A549 (cell line): ENCODE measurements at regions not wholly inside any gene's neighbourhood (a gene's known extent, or its start where the extent isn't known, plus 50 kb on each side); places are given as distances from the start of the nearest gene placed in this dataset.

Experiments
- ATAC-seq, 2 experiments: fragments of 200-7000 bp in 1 of 2; fragments of >200 bp in 1 of 2; cut with Nextera tagmentation in 1 of 2; cut with Tn5 transposase in 1 of 2; 3 replicates each; pipeline versions ENCODE4 v1.8.0 to v1.9.1; 2018 to 2020; ENCODE audit warnings: mild to moderate bottlenecking in 1 of 2, moderate library complexity in 1 of 2
- CTCF ChIA-PET: fragments of 300-600 bp; sonication (Branson Sonifier 250); formaldehyde crosslinking; extraction: SDS; loops from one replicate; lab custom pipeline; 2021; ENCODE audit warnings: antibody characterized with exemption, inconsistent platforms; lab: Yijun Ruan, JAX
- POLR2A ChIA-PET: fragments of 350-600 bp; formaldehyde crosslinking; extraction: SDS; loops from one replicate; lab custom pipeline; 2021; ENCODE audit warnings: antibody characterized with exemption, inconsistent platforms; lab: Yijun Ruan, JAX
- DNase-seq, 2 experiments: peaks; one replicate each; pipeline versions ENCODE4 v3.0.0 to v3.0.0-alpha.2; 2011 to 2016; ENCODE audit warnings: low read depth in 1 of 2, low spot score in 1 of 2
- FAIRE-seq: peaks from 2 replicates; lab custom pipeline; 2011; peaks lifted over from hg19 to GRCh38; lab: Jason Lieb, UNC
- H3K27ac ChIP-seq, 2 experiments: fragments of >200 bp; sonication (Bioruptor Twin); formaldehyde crosslinking; 3 replicates each; pipeline ENCODE4 v1.5.1; 2016 to 2017
- H3K4me1 ChIP-seq: fragments of >200 bp; sonication (Bioruptor Twin); formaldehyde crosslinking; 3 replicates; pipeline ENCODE4 v1.6.1; 2016
- H3K4me2 ChIP-seq: fragments of >200 bp; sonication (Bioruptor Twin); formaldehyde crosslinking; 3 replicates; pipeline ENCODE4 v1.6.1; 2016
- H3K4me3 ChIP-seq: fragments of >200 bp; sonication (Bioruptor Twin); formaldehyde crosslinking; 3 replicates; pipeline ENCODE4 v1.5.1; 2016
- H3K9me3 ChIP-seq: fragments of >200 bp; sonication (Bioruptor Twin); formaldehyde crosslinking; 3 replicates; pipeline ENCODE4 v1.6.1; 2016
- BHLHE40 ChIP-seq: IDR thresholded peaks from 2 replicates; pipeline ENCODE4 v1.6.1; 2012; ENCODE audit warnings: low read depth, low read length, inconsistent platforms
- CBX2 ChIP-seq: fragments of 200-600 bp; sonication (generic); IDR thresholded peaks from 2 replicates; pipeline ENCODE4 v1.6.1; 2016; ENCODE audit warnings: low read depth, mild to moderate bottlenecking, borderline replicate concordance
- CBX8 ChIP-seq: fragments of 200-600 bp; sonication (generic); IDR thresholded peaks from 2 replicates; pipeline ENCODE4 v1.6.1; 2016
- CTCF ChIP-seq: fragments of >200 bp; sonication (Bioruptor Twin); formaldehyde crosslinking; IDR thresholded peaks from 3 replicates; pipeline ENCODE4 v1.5.1; 2016
- EHF ChIP-seq: fragments of 250-450 bp; sonication (Bioruptor Pico); IDR thresholded peaks from 2 replicates; pipeline ENCODE4 v1.5.0; 2020; ENCODE audit warnings: mild to moderate bottlenecking
- EHMT2 ChIP-seq: fragments of 200-600 bp; sonication (generic); IDR thresholded peaks from 2 replicates; pipeline ENCODE4 v1.6.1; 2016; ENCODE audit warnings: antibody characterized with exemption, low read depth, mild to moderate bottlenecking, moderate library complexity
- FOSL2 ChIP-seq, 2 experiments: fragments of 450-650 bp in 1 of 2; fragments of >200 bp in 1 of 2; sonication (Bioruptor Twin) in 1 of 2; formaldehyde crosslinking; IDR thresholded peaks; 2 replicates each; pipeline versions ENCODE4 v1.5.0 to v1.6.1; 2016 to 2020; ENCODE audit warnings: mild to moderate bottlenecking in 1 of 2, moderate library complexity in 1 of 2
- HDAC2 ChIP-seq: fragments of 200-600 bp; sonication (generic); IDR thresholded peaks from 2 replicates; pipeline ENCODE4 v1.6.1; 2016
- HOXB5 ChIP-seq: fragments of 250-450 bp; sonication (Bioruptor Pico); IDR thresholded peaks from 2 replicates; pipeline ENCODE4 v1.5.0; 2020; ENCODE audit warnings: mild to moderate bottlenecking, moderate library complexity
- KDM1A ChIP-seq: fragments of 200-600 bp; sonication (generic); IDR thresholded peaks from 2 replicates; pipeline ENCODE4 v1.6.1; 2016; ENCODE audit warnings: low read depth, mild to moderate bottlenecking
- KDM5A ChIP-seq: fragments of 200-600 bp; sonication (generic); IDR thresholded peaks from 2 replicates; pipeline ENCODE4 v1.6.1; 2016; ENCODE audit warnings: antibody characterized with exemption, mild to moderate bottlenecking
- MAFK ChIP-seq: fragments of 450-650 bp; IDR thresholded peaks from 2 replicates; pipeline ENCODE4 v1.6.1; 2014; ENCODE audit not compliant: partially characterized antibody
- MAZ ChIP-seq: fragments of 150-350 bp; IDR thresholded peaks from 2 replicates; pipeline ENCODE4 v1.6.1; 2014; ENCODE audit warnings: antibody characterized with exemption, low read depth, low read length, borderline replicate concordance
- NFE2L2 ChIP-seq: fragments of 150-350 bp; conservative IDR thresholded peaks from 2 replicates; pipeline ENCODE4 v1.6.1; 2014; ENCODE audit warnings: low read length
- NPAS2 ChIP-seq: fragments of 250-450 bp; sonication (Bioruptor Pico); IDR thresholded peaks from 2 replicates; pipeline ENCODE4 v1.8.0; 2022; ENCODE audit warnings: mild to moderate bottlenecking, moderate library complexity, borderline replicate concordance
- RCOR1 ChIP-seq: fragments of 150-350 bp; IDR thresholded peaks from 2 replicates; pipeline ENCODE4 v1.6.1; 2014; ENCODE audit warnings: antibody characterized with exemption, low read length, low read depth
- SMC3 ChIP-seq: fragments of >200 bp; sonication (Bioruptor Twin); formaldehyde crosslinking; IDR thresholded peaks from 3 replicates; pipeline ENCODE4 v1.6.1; 2018; ENCODE audit warnings: inconsistent platforms
- TP53 ChIP-seq: fragments of 250-450 bp; sonication (Bioruptor Pico); IDR thresholded peaks from 2 replicates; pipeline ENCODE4 v1.5.0; 2021; ENCODE audit warnings: mild to moderate bottlenecking, moderate library complexity
- USF2 ChIP-seq: fragments of 450-650 bp; IDR thresholded peaks from 2 replicates; pipeline ENCODE4 v1.6.1; 2014; ENCODE audit warnings: antibody characterized with exemption
- ZFP36 ChIP-seq: fragments of 450-650 bp; IDR thresholded peaks from 2 replicates; pipeline ENCODE4 v1.6.1; 2014; ENCODE audit warnings: borderline replicate concordance; ENCODE audit not compliant: partially characterized antibody
- ZNF302 ChIP-seq: fragments of 250-450 bp; sonication (Bioruptor Pico); IDR thresholded peaks from 2 replicates; pipeline ENCODE4 v1.9.0; 2021; ENCODE audit warnings: inconsistent platforms, mild to moderate bottlenecking, moderate library complexity
- WGBS: methylation state at CpG from one replicate; pipeline ENCODE4 v1.1.6; 2017; ENCODE audit errors: missing lambda C conversion rate; 5-methylcytosine and 5-hydroxymethylcytosine counted together
- TF ChIP-seq, protein P1 (sequence below): fragments of 150-350 bp; IDR thresholded peaks from 2 replicates; pipeline ENCODE4 v1.6.1; 2014; ENCODE audit warnings: low read depth, mild to moderate bottlenecking, low read length
- TF ChIP-seq, protein P2 (sequence below): fragments of >200 bp; sonication (Bioruptor Twin); formaldehyde crosslinking; IDR thresholded peaks from 2 replicates; pipeline ENCODE4 v1.6.1; 2016
- TF ChIP-seq, protein P3 (sequence below): IDR thresholded peaks from 2 replicates; pipeline ENCODE4 v1.6.1; 2012

DNA sequence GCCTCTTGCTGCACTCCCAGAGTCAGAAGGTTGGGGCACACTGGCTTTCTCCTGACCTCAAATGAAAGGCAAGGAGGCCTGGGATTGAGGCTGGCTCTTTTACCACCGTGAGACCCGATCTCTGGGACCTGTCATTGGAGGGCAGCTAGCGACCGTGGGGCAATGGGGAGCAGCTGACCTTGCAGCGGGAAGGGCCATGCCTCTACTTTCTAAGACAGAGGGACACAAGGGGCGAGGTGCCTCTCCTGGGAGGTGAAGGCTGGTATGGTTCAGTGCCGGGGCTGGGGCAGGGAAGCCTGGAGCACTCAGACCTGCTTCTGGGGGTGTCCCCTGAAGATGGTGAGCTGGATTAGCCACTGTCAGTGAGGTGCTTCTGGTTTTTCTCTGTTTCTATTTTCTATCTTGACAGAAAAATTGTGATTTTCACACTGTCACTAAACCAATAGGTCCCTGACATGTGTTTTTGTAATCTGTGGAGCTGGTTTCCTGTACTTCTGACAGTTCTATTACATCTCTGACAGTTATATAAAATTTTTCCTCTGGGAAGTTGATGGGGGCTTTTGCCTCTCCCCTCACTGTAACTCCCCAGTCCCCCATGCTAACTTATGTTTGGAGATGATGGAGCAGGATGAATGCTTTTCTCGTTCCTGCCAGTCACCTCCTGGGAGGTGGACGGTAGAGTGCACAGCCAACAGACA lies 340.8 kb downstream of the RPS24 start:
- no peak for TF ChIP-seq MAZ
- TF ChIP-seq RCOR1, result no peak
- no peak for TF ChIP-seq NFE2L2
- TF ChIP-seq NPAS2 (CRISPR knock-in tag), result no peak
- no peak for TF ChIP-seq EHF (CRISPR knock-in tag)
- TF ChIP-seq KDM1A, result no peak
- no peak for TF ChIP-seq EHMT2
- no peak for TF ChIP-seq ZNF302 (CRISPR knock-in tag)
- no peak for TF ChIP-seq USF2
- no peak for TF ChIP-seq BHLHE40
- TF ChIP-seq CTCF, result no peak
- no peak for TF ChIP-seq ZFP36
- no peak for TF ChIP-seq FOSL2 (IDR thresholded peaks at IDR 0.05)
- TF ChIP-seq FOSL2 (CRISPR knock-in tag; IDR thresholded peaks at IDR 0.05), result no peak
- TF ChIP-seq, protein P1, sequence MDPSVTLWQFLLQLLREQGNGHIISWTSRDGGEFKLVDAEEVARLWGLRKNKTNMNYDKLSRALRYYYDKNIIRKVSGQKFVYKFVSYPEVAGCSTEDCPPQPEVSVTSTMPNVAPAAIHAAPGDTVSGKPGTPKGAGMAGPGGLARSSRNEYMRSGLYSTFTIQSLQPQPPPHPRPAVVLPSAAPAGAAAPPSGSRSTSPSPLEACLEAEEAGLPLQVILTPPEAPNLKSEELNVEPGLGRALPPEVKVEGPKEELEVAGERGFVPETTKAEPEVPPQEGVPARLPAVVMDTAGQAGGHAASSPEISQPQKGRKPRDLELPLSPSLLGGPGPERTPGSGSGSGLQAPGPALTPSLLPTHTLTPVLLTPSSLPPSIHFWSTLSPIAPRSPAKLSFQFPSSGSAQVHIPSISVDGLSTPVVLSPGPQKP, result no peak
- TF ChIP-seq KDM5A, result no peak
- TF ChIP-seq MAFK, result no peak
- TF ChIP-seq CBX8, result no peak
- no peak for TF ChIP-seq TP53
- TF ChIP-seq CBX2, result no peak
- TF ChIP-seq, all 56 proteins: peak for 0
- 58% methylated on average over 9 of the region's 9 CpGs for WGBS
- no peaks in the 10 kb centered on the region for H3K4me1 ChIP-seq

DNA sequence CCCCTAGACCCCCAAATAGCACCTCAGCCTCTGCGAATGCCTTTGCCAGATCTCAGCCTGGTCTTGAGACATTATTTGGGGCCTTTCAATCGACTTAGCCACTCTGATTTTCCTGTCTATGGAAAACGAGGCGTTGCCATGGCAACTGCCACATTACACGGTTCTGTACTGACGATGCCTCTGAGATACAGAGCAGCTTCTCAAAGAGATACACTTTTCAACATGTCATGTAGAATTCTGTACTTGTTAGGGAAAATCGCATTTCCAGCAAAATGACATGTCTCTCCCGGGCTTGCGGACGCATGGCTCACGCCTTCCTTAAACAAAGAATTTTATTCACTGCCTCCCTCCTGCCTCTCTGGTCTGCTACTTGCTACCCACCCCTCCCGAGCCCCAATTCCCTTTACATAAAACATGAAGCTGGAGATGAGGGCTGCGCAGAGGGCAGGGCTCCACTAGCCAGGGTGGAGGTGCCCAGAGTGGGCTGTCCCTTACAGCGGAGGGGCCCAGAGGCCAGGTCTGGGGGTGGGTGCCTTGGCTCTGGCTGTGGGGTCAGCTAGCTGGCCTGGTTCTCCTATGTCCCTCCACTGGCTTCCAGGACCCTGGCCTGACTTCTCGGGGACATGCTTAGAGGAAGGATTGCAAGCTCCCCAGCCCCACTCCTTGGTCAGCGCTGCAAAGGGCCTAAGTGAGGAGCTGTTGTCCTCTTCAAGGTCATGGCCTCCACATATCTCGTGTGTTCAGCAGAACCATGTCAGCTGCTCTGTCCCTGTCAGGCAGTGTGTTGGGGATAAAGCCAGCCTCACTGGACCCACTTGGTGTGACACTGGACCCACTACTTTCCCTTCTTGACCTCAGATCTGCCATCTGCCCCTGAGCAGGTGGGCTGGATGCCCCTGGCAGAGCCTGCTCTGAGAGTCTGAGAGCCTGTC lies 342.5 kb downstream of the RPS24 start:
- POLR2A ChIA-PET, result no interaction called here
- Histone ChIP-seq H3K9me3 (peaks cover 9% of the 10 kb centered on the region; the same call in 2 of the 3 replicates), H3K27ac (no peak overlapping the region), H3K4me1 (no peaks in the 10 kb centered on the region), H3K4me2 (no peak overlapping the region), H3K4me3 (no peak overlapping the region)
- TF ChIP-seq, protein P2, sequence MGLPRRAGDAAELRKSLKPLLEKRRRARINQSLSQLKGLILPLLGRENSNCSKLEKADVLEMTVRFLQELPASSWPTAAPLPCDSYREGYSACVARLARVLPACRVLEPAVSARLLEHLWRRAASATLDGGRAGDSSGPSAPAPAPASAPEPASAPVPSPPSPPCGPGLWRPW, result no peak
- no peak for TF ChIP-seq SMC3
- TF ChIP-seq, protein P1, result no peak
- no peak for TF ChIP-seq EHF (CRISPR knock-in tag)
- no peak for TF ChIP-seq HDAC2
- TF ChIP-seq, protein P3, sequence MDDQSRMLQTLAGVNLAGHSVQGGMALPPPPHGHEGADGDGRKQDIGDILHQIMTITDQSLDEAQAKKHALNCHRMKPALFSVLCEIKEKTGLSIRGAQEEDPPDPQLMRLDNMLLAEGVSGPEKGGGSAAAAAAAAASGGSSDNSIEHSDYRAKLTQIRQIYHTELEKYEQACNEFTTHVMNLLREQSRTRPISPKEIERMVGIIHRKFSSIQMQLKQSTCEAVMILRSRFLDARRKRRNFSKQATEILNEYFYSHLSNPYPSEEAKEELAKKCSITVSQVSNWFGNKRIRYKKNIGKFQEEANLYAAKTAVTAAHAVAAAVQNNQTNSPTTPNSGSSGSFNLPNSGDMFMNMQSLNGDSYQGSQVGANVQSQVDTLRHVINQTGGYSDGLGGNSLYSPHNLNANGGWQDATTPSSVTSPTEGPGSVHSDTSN, result no peak
- no peak for TF ChIP-seq HOXB5 (CRISPR knock-in tag)
- ATAC-seq (no peak), DNase-seq (no peak), FAIRE-seq (no peak)
- CTCF ChIA-PET, result interaction anchor here (0.5 to 1.6 kb wide), 3 partner anchors 144 to 821 kb away, joined by 3 to 4 read pairs (median 3); no protein-coding TSS in a partner anchor
- WGBS, result 65% methylated on average over 17 of the region's 17 CpGs

More for the DNA sequence above, 340.8 kb downstream of the RPS24 start:
- CTCF ChIA-PET, result no interaction called here
- Histone ChIP-seq H3K9me3 (peaks cover 5% of the 10 kb centered on the region; the same call in 2 of the 3 replicates), H3K4me3 (no peak overlapping the region), H3K4me2 (no peak overlapping the region), H3K27ac (no peak overlapping the region)
- ATAC-seq (no peak), DNase-seq (no peak), FAIRE-seq (no peak)
- POLR2A ChIA-PET, result no interaction called here
